ENCODE measurements at regions not wholly inside any gene's neighbourhood (a gene's known extent, or its start where the extent isn't known, plus 50 kb on each side); places are given as distances from the start of the nearest gene placed in this dataset.
"Not testable (repeated sequence)": the region's sequence is repeated elsewhere in the genome, so short reads cannot be mapped to it uniquely, and the experiment has no call there.

GRCh38 chr13:107941345-107942029, 273.8 kb downstream of the LIG4 start:
- ATAC-seq (peak; percentile 21 to 39), DNase-seq (no peak)
- Histone ChIP-seq H3K4me3 (no peak overlapping the region), H3K27ac (no peak overlapping the region), H3K9me3 (peaks cover 5% of the 10 kb centered on the region), H3K36me3 (no peaks in the 10 kb centered on the region), H3K27me3 (ENCODE audit: low read depth) (no peaks in the 10 kb centered on the region), H3K4me1 (no peaks in the 10 kb centered on the region)
- intact Hi-C loops (cut with DNase I): no loop called here
- TF ChIP-seq, protein P1, sequence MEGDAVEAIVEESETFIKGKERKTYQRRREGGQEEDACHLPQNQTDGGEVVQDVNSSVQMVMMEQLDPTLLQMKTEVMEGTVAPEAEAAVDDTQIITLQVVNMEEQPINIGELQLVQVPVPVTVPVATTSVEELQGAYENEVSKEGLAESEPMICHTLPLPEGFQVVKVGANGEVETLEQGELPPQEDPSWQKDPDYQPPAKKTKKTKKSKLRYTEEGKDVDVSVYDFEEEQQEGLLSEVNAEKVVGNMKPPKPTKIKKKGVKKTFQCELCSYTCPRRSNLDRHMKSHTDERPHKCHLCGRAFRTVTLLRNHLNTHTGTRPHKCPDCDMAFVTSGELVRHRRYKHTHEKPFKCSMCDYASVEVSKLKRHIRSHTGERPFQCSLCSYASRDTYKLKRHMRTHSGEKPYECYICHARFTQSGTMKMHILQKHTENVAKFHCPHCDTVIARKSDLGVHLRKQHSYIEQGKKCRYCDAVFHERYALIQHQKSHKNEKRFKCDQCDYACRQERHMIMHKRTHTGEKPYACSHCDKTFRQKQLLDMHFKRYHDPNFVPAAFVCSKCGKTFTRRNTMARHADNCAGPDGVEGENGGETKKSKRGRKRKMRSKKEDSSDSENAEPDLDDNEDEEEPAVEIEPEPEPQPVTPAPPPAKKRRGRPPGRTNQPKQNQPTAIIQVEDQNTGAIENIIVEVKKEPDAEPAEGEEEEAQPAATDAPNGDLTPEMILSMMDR (IDR thresholded peaks at IDR 0.05): no peak

- no peak overlapping the region for H3K27ac ChIP-seq
- TF ChIP-seq, protein P1 (IDR thresholded peaks at IDR 0.05): no peak
- H3K36me3 ChIP-seq: no peaks in the 10 kb centered on the region
- no peak overlapping the region for H3K4me3 ChIP-seq
- no peak for ATAC-seq
- no peak for DNase-seq
- intact Hi-C loops (cut with DNase I): no loop called here
- no peaks in the 10 kb centered on the region for H3K27me3 ChIP-seq (ENCODE audit: low read depth)
- peaks cover 1% of the 10 kb centered on the region for H3K9me3 ChIP-seq
- H3K4me1 ChIP-seq: no peaks in the 10 kb centered on the region
These were observed 277.5 kb downstream of the LIG4 start for GRCh38 chr13:107937848-107938247.

DNA sequence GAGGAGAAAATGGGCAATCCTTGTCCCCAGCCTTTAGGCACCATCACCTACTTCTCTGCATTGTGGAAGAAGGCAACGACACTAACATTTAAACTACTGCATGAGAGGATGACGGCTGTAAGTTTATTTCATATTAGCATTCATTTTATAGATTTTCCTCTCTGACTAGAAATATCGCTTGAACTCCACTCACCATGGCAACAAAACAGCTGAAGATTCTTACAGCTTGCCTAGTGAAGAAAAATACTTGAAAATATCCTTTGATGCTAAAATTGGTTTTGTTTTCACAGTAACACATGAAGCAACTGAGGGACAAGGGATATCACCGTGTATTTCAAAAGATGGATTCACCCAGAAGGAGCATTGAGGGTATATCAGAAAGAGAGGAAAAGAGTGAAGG, 284.3 kb downstream of the LIG4 start:
- H3K4me1 ChIP-seq: no peaks in the 10 kb centered on the region
- no peak overlapping the region for H3K4me3 ChIP-seq
- TF ChIP-seq, protein P1 (IDR thresholded peaks at IDR 0.05): no peak
- H3K27ac ChIP-seq: no peak overlapping the region
- DNase-seq (no peak), ATAC-seq (no peak)
- intact Hi-C loops (cut with DNase I): no loop called here
- H3K9me3 ChIP-seq: no peaks in the 10 kb centered on the region
- no peaks in the 10 kb centered on the region for H3K27me3 ChIP-seq (ENCODE audit: low read depth)
- H3K36me3 ChIP-seq: no peaks in the 10 kb centered on the region

- Histone ChIP-seq H3K4me3 (no peak overlapping the region), H3K9me3 (no peaks in the 10 kb centered on the region), H3K4me1 (no peaks in the 10 kb centered on the region), H3K27ac (no peak overlapping the region), H3K27me3 (ENCODE audit: low read depth) (no peaks in the 10 kb centered on the region), H3K36me3 (no peaks in the 10 kb centered on the region)
- DNase-seq (no peak), ATAC-seq (no peak)
- intact Hi-C loops (cut with DNase I): no loop called here
- TF ChIP-seq, protein P1 (IDR thresholded peaks at IDR 0.05): no peak
These were observed 286.6 kb downstream of the LIG4 start for GRCh38 chr13:107928762-107929161.

- H3K4me1 ChIP-seq: no peaks in the 10 kb centered on the region
- H3K9me3 ChIP-seq: no peaks in the 10 kb centered on the region
- H3K27ac ChIP-seq: no peak overlapping the region
- no peak overlapping the region for H3K4me3 ChIP-seq
- intact Hi-C loops (cut with DNase I): no loop called here
- DNase-seq (no peak), ATAC-seq (no peak)
- TF ChIP-seq, protein P1 (IDR thresholded peaks at IDR 0.05): no peak
- H3K27me3 ChIP-seq (ENCODE audit: low read depth): no peaks in the 10 kb centered on the region
- H3K36me3 ChIP-seq: no peaks in the 10 kb centered on the region
These were observed 287.8 kb downstream of the LIG4 start for GRCh38 chr13:107927557-107927956.

- H3K36me3 ChIP-seq; intact Hi-C loops (cut with DNase I); H3K4me3 ChIP-seq; H3K4me1 ChIP-seq; H3K27ac ChIP-seq; DNase-seq; ATAC-seq; H3K27me3 ChIP-seq (ENCODE audit: low read depth); H3K9me3 ChIP-seq: not testable (repeated sequence)
These were observed 288.8 kb downstream of the LIG4 start for GRCh38 chr13:107926515-107926914.

DNA sequence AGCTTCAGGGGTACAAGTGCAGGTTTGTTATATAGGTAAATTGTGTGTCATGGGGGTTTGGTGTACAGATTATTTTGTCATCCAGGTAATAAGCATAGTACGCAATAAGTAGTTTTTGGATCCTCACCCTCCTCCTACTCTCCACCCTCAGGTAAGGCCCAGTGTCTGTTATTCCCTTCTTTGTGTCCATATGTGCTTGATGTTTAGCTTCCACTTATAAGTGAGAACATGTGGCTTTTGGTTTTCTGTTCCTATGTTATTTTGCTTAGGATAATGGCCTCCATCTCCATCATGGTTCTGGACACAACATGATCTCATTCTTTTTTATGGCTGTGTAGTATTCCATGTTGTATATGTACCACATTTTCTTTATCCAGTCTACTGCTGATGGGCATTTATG, 298.4 kb downstream of the LIG4 start:
- DNase-seq; H3K27ac ChIP-seq; H3K4me1 ChIP-seq; H3K27me3 ChIP-seq (ENCODE audit: low read depth); intact Hi-C loops (cut with DNase I); ATAC-seq; H3K36me3 ChIP-seq; H3K9me3 ChIP-seq; H3K4me3 ChIP-seq: not testable (repeated sequence)

Measured in lower lobe of right lung (tissue), 2 donors.